ENCODE measurements at regions not wholly inside any gene's neighbourhood (a gene's known extent, or its start where the extent isn't known, plus 50 kb on each side); places are given as distances from the start of the nearest gene placed in this dataset.

- TF ChIP-seq BRCA1 (IDR thresholded peaks at IDR 0.05; ENCODE audit: low read depth, low read length) (no peak), YY1 (IDR thresholded peaks at IDR 0.05; ENCODE audit: low read depth, low read length) (no peak), CTCF (IDR thresholded peaks at IDR 0.05; ENCODE audit: control extremely low read depth in 1 of 3, insufficient read depth in 1 of 3, low read depth in 1 of 3, low read length in 3 of 3) (no peak), POLR2A (IDR thresholded peaks at IDR 0.05; ENCODE audit: control extremely low read depth in 1 of 2, low read depth in 2 of 2, low read length in 2 of 2) (no peak), TAF7 (optimal IDR thresholded peaks at IDR 0.05; ENCODE audit: borderline replicate concordance, low read depth, low read length) (no peak), EP300 (IDR thresholded peaks at IDR 0.05; ENCODE audit: borderline replicate concordance in 1 of 2, low read depth in 2 of 2, low read length in 2 of 2) (no peak), CEBPB (IDR thresholded peaks at IDR 0.05; ENCODE audit: low read depth, low read length) (no peak), MAX (IDR thresholded peaks at IDR 0.05) (no peak), MAFK (IDR thresholded peaks at IDR 0.05; ENCODE audit: low read depth, low read length) (no peak), TAF1 (IDR thresholded peaks at IDR 0.05; ENCODE audit: low read depth, low read length) (no peak), RAD21 (IDR thresholded peaks at IDR 0.05 in 1 of 2, conservative IDR thresholded peaks at IDR 0.05 in 1 of 2; ENCODE audit: low read depth in 2 of 2, low read length in 2 of 2) (no peak), SRF (IDR thresholded peaks at IDR 0.05; ENCODE audit: low read depth, low read length) (no peak)
These were observed 73.3 kb upstream of the RALGPS2 start for GRCh38 chr1:178651742-178652141.
